ENCODE measurements at regions not wholly inside any gene's neighbourhood (a gene's known extent, or its start where the extent isn't known, plus 50 kb on each side); places are given as distances from the start of the nearest gene placed in this dataset.

DNA sequence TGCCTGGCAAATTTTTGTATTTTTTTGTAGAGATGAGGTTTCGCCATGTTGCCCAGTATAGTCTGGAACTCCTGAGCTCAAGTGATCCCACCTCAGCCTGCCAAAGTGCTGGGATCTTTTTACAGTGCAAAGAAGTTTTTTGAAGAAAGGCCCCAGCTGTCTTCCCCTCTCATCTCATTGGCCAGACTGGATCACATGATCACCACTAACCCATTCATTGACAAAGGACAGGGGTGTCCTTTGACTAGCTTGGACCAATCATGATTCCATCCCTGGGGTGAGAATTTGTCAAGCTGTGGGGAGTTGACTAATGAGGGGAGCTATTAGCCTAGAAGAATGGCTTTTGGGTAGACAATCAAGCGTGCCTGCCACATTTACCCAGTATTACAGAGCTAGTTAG is 232.9 kb upstream of the TANK start:
- no peak overlapping the region for H3K4me3 Mint-ChIP-seq

DNA sequence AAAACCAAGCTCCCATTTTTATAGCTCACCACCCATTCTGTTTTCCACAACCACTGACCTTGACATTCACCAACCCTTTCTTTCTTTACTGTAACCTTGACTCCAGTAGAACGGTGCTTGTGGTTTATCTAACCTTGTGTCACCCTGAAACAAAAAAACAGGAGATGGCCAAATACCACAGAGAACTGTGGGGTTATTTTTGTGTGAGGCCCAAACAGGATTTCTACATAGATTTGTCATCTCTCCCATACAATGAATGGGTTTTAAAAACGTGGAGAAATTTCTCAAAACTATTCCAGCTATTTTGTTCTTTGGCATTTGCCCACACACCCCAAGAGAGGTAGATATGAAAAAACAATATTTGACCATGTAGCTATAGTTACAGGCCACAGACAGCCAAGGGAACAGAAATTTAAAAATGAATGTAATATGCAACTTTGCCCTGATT is 231.3 kb upstream of the TANK start:
- H3K36me3 Mint-ChIP-seq: no peaks in the 10 kb centered on the region
- peaks cover 8% of the 10 kb centered on the region for H3K27me3 Mint-ChIP-seq
- CTCF ChIA-PET: interaction anchor here (0.9 to 1.5 kb wide), 3 partner anchors 11 to 605 kb away, joined by 3 to 4 read pairs (median 3); no protein-coding TSS in a partner anchor
- no peaks in the 10 kb centered on the region for H3K9me3 Mint-ChIP-seq
- no peaks in the 10 kb centered on the region for H3K4me1 Mint-ChIP-seq
- H3K27ac Mint-ChIP-seq: no peak overlapping the region
- no peak for DNase-seq
- no peak overlapping the region for H3K4me3 Mint-ChIP-seq

More for the DNA sequence above, 232.9 kb upstream of the TANK start:
- Mint-ChIP-seq H3K27ac (no peak overlapping the region), H3K4me1 (no peaks in the 10 kb centered on the region), H3K36me3 (no peaks in the 10 kb centered on the region), H3K27me3 (peaks cover 3% of the 10 kb centered on the region), H3K9me3 (no peaks in the 10 kb centered on the region)
- DNase-seq: no peak
- CTCF ChIA-PET: interaction anchor here (1.4 kb wide), 1 partner anchor 9 kb away, joined by 4 read pairs; no protein-coding TSS in a partner anchor

DNA sequence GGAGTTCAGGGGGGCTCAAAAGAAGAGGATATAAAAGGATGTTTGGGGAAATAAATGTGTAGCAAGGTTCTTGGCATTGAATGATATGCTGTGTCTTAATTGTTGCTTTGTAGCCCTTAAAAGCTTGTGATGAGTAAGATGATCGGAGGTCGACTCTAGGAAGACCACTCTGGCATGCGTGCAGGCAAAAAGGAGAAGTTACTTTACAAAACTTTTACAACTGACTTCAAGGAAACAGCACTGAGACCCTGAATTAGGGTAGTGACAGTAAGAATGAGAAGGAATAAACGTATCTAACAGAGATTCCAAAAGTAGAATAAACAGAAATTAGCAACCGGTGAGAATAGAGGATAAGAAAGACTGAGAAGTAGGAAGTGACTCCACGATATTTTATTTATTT is 228.7 kb upstream of the TANK start:
- H3K4me1 Mint-ChIP-seq: no peaks in the 10 kb centered on the region
- no peak overlapping the region for H3K4me3 Mint-ChIP-seq
- peaks cover 5% of the 10 kb centered on the region for H3K27me3 Mint-ChIP-seq
- H3K36me3 Mint-ChIP-seq: no peaks in the 10 kb centered on the region
- CTCF ChIA-PET: no interaction called here
- DNase-seq: no peak
- no peak overlapping the region for H3K27ac Mint-ChIP-seq
- H3K9me3 Mint-ChIP-seq: no peaks in the 10 kb centered on the region

DNA sequence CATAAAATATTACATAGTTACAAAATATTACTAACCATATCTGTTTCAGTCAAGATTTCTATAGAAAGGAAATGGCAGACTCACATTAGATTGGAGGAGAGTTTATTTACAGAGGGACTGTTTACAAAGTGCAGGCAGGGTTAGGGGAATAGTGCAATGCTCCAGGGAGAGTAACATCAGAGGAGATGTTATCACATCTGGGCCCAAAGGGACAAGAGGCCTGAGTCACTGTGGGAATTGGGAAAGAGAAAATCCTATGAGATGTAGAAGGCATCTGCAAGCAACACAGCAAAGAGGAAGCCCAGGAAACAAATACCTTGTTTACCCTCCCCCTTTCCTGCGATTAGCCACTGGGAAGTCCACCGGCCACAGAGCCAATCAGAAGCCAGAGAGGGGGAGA is 227.3 kb upstream of the TANK start:
- Mint-ChIP-seq H3K36me3 (no peaks in the 10 kb centered on the region), H3K9me3 (no peaks in the 10 kb centered on the region), H3K27ac (no peak overlapping the region), H3K4me1 (no peaks in the 10 kb centered on the region), H3K4me3 (no peak overlapping the region), H3K27me3 (peaks cover 5% of the 10 kb centered on the region)
- CTCF ChIA-PET: no interaction called here
- no peak for DNase-seq

DNA sequence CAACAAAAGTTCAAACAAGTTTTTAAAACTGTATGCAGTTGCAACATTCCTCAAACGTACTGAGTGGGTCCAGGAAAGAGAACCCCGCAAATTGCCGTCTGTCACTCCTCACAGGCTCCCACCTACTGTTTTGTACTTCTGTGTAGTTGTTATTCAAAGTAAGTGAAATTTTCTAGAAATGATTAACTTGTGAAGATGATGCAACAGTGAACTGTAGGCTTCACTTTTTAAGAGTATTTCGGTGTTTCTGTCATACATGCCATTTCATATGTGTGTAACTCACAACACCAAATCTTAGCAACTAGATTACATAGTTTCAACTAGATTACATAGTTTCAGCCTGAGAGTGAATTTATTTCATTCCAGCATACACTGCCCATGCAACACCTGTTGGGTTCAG is 226.0 kb upstream of the TANK start:
- Mint-ChIP-seq H3K27ac (no peak overlapping the region), H3K4me1 (no peaks in the 10 kb centered on the region), H3K9me3 (no peaks in the 10 kb centered on the region), H3K36me3 (no peaks in the 10 kb centered on the region), H3K27me3 (peaks cover 5% of the 10 kb centered on the region), H3K4me3 (no peak overlapping the region)
- DNase-seq: no peak
- CTCF ChIA-PET: interaction anchor here (1.1 kb wide), 1 partner anchor 60 kb away, joined by 3 read pairs; no protein-coding TSS in a partner anchor

DNA sequence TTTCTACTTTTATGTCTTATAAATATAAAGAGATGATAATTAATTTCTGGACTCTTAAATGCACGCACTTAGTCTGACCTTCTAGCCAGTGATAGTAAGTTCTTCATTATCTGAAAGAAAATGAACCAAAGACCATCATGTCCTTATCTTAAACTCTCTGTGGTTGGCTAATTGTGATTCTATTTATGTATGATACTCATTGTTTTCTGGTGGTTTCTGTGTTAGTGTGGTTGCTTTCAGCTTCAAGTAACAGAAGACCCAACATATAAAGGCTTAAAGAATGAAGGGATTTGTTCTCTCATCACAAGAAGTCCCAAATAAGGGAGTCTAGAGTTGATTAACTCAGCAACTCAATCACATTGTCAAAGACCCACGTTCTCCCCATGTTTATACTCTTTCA is 225.2 kb upstream of the TANK start:
- H3K4me1 Mint-ChIP-seq: no peaks in the 10 kb centered on the region
- H3K27me3 Mint-ChIP-seq: peaks cover 5% of the 10 kb centered on the region
- H3K9me3 Mint-ChIP-seq: no peaks in the 10 kb centered on the region
- no peak for DNase-seq
- H3K27ac Mint-ChIP-seq: no peak overlapping the region
- CTCF ChIA-PET: no interaction called here
- no peaks in the 10 kb centered on the region for H3K36me3 Mint-ChIP-seq
- H3K4me3 Mint-ChIP-seq: no peak overlapping the region

DNA sequence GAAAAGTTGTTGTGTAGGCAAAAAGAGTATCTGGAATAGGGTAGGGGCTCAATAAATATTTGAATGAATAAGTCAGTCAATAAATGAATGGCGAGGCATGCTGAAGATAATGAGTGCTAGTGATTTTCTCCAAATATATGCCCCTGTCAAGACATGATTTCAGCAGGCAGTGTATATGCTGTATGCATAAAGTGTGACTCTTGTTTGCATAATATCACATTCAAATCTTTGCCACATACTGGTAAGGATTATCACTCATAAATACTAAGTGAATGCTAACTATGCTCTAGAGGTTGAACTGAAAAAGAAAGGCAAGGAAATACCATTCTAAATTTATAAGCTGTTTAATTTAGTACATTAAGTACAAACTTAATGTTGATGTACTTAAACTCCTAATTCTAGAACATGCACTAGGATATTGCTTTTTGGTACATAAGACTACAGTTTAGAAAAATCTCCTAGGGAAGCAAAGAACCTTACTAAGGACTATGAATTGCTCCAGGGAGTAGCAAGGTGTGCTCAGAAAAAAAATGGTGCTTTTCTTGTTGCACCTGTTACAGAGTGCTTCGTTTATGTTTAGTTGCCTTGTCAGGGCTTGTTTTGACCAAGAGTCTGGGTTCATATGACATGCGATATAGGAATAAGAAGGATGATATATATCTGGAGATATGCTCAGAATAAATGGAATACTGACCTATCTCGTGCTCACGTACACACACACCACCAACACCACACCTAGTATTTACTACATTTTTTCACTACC is 224.0 kb upstream of the TANK start:
- peaks cover 5% of the 10 kb centered on the region for H3K27me3 Mint-ChIP-seq
- H3K27ac Mint-ChIP-seq: no peak overlapping the region
- no peaks in the 10 kb centered on the region for H3K36me3 Mint-ChIP-seq
- H3K4me1 Mint-ChIP-seq: peaks cover 7% of the 10 kb centered on the region
- no peaks in the 10 kb centered on the region for H3K9me3 Mint-ChIP-seq
- no peak for DNase-seq
- H3K4me3 Mint-ChIP-seq: no peak overlapping the region
- CTCF ChIA-PET: no interaction called here

DNA sequence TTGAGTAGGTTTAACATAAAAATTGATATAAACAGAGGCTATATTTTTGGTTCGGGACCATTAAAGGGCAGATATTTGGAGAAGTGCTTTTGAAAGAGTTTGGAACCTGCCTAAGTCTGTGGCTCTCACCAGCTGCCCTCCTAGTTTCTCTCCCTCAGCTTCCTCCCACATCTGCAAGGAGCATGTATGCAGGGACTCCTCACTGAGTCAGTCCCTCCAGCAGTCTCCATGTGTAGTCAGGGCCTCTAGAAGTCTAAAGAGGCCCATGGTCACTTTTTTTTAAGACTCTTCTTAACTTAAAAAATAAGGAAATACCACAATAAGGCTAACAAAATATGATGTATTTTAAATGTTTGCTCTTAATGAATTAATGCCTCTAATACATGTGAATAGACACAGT is 220.0 kb upstream of the TANK start:
- no peak for DNase-seq
- Mint-ChIP-seq H3K27ac (no peak overlapping the region), H3K9me3 (no peaks in the 10 kb centered on the region), H3K27me3 (no peaks in the 10 kb centered on the region), H3K36me3 (no peaks in the 10 kb centered on the region), H3K4me3 (no peak overlapping the region), H3K4me1 (peaks cover 8% of the 10 kb centered on the region)
- CTCF ChIA-PET: no interaction called here

DNA sequence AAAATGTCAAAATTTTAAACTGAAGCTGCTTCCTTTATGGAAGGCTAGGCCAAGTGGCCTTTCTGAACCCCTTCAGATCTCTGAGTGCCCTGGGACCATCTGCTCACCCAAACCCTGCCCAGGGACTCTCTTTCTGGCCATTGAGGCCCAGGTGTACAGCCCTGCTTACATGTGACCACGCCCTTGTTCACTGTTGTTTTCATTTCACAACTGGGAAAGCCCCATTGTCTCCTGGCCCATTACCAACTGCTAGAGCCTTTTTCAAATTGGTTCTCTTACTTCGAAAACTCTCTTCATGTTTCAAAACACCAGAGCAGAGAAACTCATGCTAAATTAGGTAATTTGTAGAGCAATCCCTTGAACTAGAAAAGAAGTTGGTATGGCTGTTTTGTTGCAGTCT is 219.5 kb upstream of the TANK start:
- no peaks in the 10 kb centered on the region for H3K27me3 Mint-ChIP-seq
- peaks cover 8% of the 10 kb centered on the region for H3K4me1 Mint-ChIP-seq
- no peak overlapping the region for H3K4me3 Mint-ChIP-seq
- no peak for DNase-seq
- no peaks in the 10 kb centered on the region for H3K9me3 Mint-ChIP-seq
- CTCF ChIA-PET: no interaction called here
- no peaks in the 10 kb centered on the region for H3K36me3 Mint-ChIP-seq
- no peak overlapping the region for H3K27ac Mint-ChIP-seq

DNA sequence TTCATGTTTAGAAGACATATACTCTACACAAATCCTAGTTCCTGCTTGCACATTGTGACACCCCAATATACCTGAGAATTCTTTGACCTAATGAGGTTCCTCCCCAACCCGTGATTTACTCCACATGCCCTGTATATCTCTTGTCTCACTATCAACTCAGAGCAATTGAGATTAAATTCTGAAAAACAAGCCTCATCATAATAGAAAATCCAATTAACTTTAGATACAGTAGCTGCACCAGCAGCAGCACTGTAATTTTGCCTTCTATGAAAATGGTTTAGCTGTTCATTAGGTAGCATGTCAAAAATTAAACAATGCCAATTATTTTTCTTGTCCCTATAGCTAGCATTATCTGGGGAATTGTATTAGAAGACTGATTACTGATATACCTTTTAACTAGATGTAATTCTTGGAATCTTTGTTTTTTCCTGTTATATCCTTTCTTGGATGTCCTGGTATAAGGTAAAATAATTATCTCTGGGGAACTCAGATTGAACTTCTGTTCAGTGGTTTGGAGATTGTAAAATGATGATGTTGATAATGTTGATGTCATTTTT is 218.9 kb upstream of the TANK start:
- CTCF ChIA-PET: no interaction called here
- Mint-ChIP-seq H3K27ac (no peak overlapping the region), H3K4me1 (peaks cover 8% of the 10 kb centered on the region), H3K4me3 (no peak overlapping the region), H3K27me3 (no peaks in the 10 kb centered on the region), H3K9me3 (no peaks in the 10 kb centered on the region), H3K36me3 (no peaks in the 10 kb centered on the region)
- DNase-seq: no peak

DNA sequence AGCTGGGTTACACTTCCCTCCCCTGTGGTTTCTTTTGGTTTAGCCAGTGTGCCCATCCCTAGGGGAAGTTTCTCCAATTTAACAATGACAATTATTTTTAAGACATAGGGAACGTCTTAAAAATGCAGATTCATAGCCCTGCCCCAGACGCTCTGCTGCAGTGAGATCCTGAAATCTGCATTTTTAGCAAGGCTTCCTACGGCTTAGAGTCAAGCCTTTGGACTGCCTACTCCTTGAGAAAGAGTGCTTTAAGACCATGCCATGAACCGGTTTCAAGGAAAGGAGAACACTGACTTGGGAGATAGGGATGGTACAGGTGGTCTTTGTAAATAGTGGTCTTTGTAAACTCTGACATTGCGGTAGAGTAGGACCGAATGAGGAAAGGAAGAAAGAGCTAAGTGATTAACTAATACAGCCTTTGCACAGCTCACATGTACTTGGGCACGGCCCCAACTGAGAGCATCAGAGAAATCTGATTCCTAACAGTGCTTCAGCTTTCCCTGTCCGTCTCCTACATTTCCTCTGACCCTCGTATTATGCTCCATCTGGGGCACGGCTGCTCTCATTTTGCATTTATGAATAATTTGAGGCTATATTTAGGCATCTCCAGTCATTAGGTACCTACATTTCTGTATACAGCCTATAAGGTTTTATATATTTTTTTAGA is 217.6 kb upstream of the TANK start:
- CTCF ChIA-PET: no interaction called here
- Mint-ChIP-seq H3K9me3 (no peaks in the 10 kb centered on the region), H3K27ac (no peak overlapping the region), H3K4me1 (peaks cover 8% of the 10 kb centered on the region), H3K4me3 (no peak overlapping the region), H3K36me3 (no peaks in the 10 kb centered on the region), H3K27me3 (no peaks in the 10 kb centered on the region)
- DNase-seq: no peak

DNA sequence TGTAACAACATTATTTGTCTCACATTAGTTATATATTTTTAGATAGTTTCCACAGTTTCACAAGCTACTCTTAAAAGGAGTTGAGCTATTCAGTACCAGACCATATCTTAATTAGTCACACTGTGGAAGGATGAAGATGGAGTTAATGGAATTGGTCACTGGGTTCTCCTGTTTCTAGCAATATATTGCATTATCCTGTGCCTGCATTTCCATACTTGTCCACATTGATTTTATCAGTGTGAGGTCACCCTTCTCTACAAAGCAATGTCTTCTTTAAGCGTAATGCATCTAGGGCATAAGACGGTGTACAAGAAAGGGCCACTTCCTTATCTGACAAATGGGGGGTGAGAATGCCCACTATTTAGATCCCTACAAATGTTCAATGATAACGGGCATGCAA is 216.8 kb upstream of the TANK start:
- H3K27ac Mint-ChIP-seq: no peak overlapping the region
- CTCF ChIA-PET: no interaction called here
- no peaks in the 10 kb centered on the region for H3K9me3 Mint-ChIP-seq
- H3K27me3 Mint-ChIP-seq: no peaks in the 10 kb centered on the region
- H3K36me3 Mint-ChIP-seq: no peaks in the 10 kb centered on the region
- peaks cover 8% of the 10 kb centered on the region for H3K4me1 Mint-ChIP-seq
- no peak for DNase-seq
- no peak overlapping the region for H3K4me3 Mint-ChIP-seq

DNA sequence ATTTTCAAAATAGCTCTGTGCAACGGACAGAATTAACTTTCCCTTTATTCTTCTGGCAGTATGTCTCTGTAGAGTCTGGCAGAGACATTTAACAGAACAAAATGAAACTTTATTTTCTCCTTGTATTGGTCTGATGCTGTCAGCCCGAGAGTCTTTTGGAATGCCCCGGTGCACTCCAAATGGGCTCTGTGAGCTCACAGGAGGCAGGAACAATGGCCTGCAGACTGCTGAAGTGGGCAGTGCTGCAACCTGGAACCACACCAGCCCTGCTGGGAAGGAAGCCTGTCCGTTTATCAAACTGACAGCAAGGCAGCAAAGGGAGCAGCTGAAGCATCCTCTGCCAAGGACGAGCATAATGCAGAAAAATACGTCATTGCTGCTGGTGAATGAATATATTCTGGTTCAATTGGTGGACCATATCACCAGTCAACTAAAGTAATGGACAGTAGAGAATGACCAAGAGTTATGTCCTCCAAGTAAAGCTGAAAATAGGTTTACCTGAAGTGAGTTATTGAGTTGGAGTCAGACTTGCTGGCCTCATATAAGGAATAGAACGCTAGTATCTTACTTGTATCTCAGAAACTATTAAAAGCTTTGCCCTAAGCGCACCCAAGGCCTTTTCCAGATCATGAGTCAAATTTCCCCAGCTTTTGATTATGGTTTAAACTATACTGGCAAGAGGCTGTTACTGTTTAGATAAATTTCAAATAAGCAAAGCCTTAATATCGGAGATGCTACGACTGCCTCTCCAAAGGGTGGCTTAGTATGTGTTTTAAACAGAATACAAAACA is 207.6 kb upstream of the TANK start:
- Mint-ChIP-seq H3K36me3 (no peaks in the 10 kb centered on the region), H3K4me3 (no peak overlapping the region), H3K27me3 (peaks cover 3% of the 10 kb centered on the region), H3K27ac (no peak overlapping the region), H3K4me1 (no peaks in the 10 kb centered on the region), H3K9me3 (no peaks in the 10 kb centered on the region)
- CTCF ChIA-PET: interaction anchor here (0.6 kb wide), 1 partner anchor 12 kb away, joined by 3 read pairs; no protein-coding TSS in a partner anchor
- no peak for DNase-seq

DNA sequence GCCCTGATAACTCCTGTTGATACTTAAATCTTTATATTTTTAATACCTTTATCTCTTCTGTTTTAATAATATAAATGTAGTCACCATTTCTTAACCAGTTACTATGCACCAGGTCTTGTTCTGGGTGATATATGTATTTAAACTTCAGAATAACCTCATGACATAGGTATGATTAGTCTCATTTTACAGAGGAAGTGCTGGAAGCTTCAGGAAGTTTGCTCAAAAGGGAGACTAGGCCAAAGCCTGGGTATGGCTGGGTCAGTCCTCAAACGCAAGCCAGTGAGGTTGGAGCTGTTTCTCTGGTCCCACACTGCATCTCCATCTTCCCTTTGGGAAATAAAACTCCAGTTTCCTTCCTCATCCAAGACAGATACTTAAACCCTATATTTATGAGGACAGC is 204.7 kb upstream of the TANK start:
- H3K4me1 Mint-ChIP-seq: no peaks in the 10 kb centered on the region
- no peak overlapping the region for H3K27ac Mint-ChIP-seq
- CTCF ChIA-PET: no interaction called here
- H3K36me3 Mint-ChIP-seq: no peaks in the 10 kb centered on the region
- no peak for DNase-seq
- peaks cover 3% of the 10 kb centered on the region for H3K27me3 Mint-ChIP-seq
- H3K9me3 Mint-ChIP-seq: no peaks in the 10 kb centered on the region
- H3K4me3 Mint-ChIP-seq: no peak overlapping the region

Measured in activated naive CD4-positive, alpha-beta T cell treated with anti-CD3 and anti-CD28 coated beads, Interleukin-2, amount 10 ng/mL, durations not matched to agents 7 days and 5 days (primary cell).